ENCODE measurements at regions not wholly inside any gene's neighbourhood (a gene's known extent, or its start where the extent isn't known, plus 50 kb on each side); places are given as distances from the start of the nearest gene placed in this dataset.

DNA sequence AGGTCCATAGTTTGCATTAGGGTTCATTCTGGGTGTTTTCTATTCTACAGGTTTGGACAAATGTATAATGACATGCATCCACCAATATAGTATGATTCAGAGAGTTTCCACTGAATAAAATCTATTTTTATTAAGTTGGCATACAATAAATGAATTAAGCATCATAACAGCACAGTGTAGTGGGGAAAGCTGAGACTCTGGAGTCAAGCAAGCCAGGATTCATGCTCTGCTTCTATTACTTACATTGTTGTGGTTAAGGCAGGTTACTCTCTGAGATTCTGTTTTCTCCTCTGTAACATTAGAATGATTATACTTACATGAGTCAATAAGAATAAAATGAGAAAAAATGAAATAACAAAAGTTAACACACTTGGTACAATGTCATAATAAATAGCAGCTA is 131.3 kb downstream of the SLC30A10 start (continued):
- TF ChIP-seq NRF1 (conservative IDR thresholded peaks at IDR 0.05; ENCODE audit: low read depth, low read length), result no peak

DNA sequence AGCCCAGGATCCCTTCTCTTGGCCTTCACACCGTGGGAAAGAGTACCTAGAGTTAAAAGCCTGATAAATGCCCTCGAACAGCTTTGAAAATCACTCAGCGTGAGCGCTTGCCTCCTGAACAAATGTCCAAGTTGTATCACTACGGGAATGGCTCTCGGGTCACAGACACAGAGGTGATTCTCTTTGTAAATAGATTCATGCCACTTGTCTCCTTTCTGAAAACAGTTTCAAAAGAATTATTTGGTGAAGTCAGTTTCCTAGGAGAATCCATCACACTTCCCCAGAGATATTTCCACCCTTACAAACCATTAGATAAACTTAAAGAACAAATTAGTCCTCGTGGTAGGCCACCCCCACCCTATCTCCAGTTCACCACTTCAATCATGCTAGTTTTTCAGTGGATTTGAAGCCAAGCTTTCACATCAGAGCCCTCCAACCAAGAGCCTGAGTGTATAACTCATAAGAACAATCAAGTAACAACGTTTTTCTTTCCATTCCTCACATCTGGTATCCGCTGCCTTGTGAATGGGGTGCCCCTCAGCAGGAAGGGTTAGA is 132.9 kb downstream of the SLC30A10 start:
- in situ Hi-C loops (cut with MboI) (no loop called here), intact Hi-C loops (cut with micrococcal nuclease; ENCODE audit: unreplicated experiment) (no loop called here)
- no peak overlapping the region for H3K27ac ChIP-seq (ENCODE audit: control insufficient read depth, insufficient read depth)
- H3K4me1 ChIP-seq (ENCODE audit: control insufficient read depth, insufficient read depth, low read length), result peaks cover 3% of the 10 kb centered on the region; the same call in 1 of the 2 replicates
- WGBS (ENCODE audit: insufficient coverage, insufficient replicate concordance, low lambda C conversion rate, missing lambda C conversion rate), result 35% methylated on average over 9 of the region's 9 CpGs
- RAD21 ChIA-PET (ENCODE audit: unreplicated experiment), result no interaction called here
- CTCF ChIA-PET, result no interaction called here
- H3K9ac ChIP-seq (ENCODE audit: control insufficient read depth, insufficient read depth, low read length), result no peak overlapping the region
- no peaks in the 10 kb centered on the region for H3K9me3 ChIP-seq (replicated peaks; ENCODE audit: control insufficient read depth, insufficient read depth, low read length)
- no peak for FAIRE-seq
- H3K4me3 ChIP-seq, result no peak overlapping the region
- H3K36me3 ChIP-seq (ENCODE audit: control insufficient read depth in 2 of 2, insufficient read depth in 2 of 2, low read length in 1 of 2), result no peaks in the 10 kb centered on the region
- SMC1A ChIA-PET (ENCODE audit: uncharacterized antibody, unreplicated experiment), result no interaction called here
- DNase-seq (ENCODE audit: low read depth, low spot score), result no peak
- H3K79me2 ChIP-seq (ENCODE audit: control insufficient read depth, insufficient read depth, low read length), result no peaks in the 10 kb centered on the region
- H2AFZ ChIP-seq (ENCODE audit: control insufficient read depth, low read depth, low read length), result no peak overlapping the region
- H3K4me2 ChIP-seq (ENCODE audit: control insufficient read depth, insufficient read depth), result no peak overlapping the region
- no peaks in the 10 kb centered on the region for H4K20me1 ChIP-seq (ENCODE audit: control insufficient read depth, insufficient read depth)
- POLR2A ChIA-PET, result no interaction called here
- H3K27me3 ChIP-seq (replicated peaks in 1 of 2; ENCODE audit: control insufficient read depth in 2 of 2, insufficient read depth in 2 of 2, low read length in 1 of 2), result no peaks in the 10 kb centered on the region
- no peak for ATAC-seq
- no TSS peak for BruUV-seq (replicated peaks)
- TF ChIP-seq ZNF384 (IDR thresholded peaks at IDR 0.05; ENCODE audit: borderline replicate concordance, low read depth, low read length), result no peak
- no peak for TF ChIP-seq DPF2 (IDR thresholded peaks at IDR 0.05)
- no peak for TF ChIP-seq TAF1 (IDR thresholded peaks at IDR 0.05; ENCODE audit: borderline replicate concordance, low read depth, low read length)
- TF ChIP-seq BRCA1 (IDR thresholded peaks at IDR 0.05; ENCODE audit: low read depth, low read length), result no peak
- TF ChIP-seq, protein P1, sequence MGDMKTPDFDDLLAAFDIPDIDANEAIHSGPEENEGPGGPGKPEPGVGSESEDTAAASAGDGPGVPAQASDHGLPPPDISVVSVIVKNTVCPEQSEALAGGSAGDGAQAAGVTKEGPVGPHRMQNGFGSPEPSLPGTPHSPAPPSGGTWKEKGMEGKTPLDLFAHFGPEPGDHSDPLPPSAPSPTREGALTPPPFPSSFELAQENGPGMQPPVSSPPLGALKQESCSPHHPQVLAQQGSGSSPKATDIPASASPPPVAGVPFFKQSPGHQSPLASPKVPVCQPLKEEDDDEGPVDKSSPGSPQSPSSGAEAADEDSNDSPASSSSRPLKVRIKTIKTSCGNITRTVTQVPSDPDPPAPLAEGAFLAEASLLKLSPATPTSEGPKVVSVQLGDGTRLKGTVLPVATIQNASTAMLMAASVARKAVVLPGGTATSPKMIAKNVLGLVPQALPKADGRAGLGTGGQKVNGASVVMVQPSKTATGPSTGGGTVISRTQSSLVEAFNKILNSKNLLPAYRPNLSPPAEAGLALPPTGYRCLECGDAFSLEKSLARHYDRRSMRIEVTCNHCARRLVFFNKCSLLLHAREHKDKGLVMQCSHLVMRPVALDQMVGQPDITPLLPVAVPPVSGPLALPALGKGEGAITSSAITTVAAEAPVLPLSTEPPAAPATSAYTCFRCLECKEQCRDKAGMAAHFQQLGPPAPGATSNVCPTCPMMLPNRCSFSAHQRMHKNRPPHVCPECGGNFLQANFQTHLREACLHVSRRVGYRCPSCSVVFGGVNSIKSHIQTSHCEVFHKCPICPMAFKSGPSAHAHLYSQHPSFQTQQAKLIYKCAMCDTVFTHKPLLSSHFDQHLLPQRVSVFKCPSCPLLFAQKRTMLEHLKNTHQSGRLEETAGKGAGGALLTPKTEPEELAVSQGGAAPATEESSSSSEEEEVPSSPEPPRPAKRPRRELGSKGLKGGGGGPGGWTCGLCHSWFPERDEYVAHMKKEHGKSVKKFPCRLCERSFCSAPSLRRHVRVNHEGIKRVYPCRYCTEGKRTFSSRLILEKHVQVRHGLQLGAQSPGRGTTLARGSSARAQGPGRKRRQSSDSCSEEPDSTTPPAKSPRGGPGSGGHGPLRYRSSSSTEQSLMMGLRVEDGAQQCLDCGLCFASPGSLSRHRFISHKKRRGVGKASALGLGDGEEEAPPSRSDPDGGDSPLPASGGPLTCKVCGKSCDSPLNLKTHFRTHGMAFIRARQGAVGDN (IDR thresholded peaks at IDR 0.05), result no peak
- TF ChIP-seq SREBF2 (IDR thresholded peaks at IDR 0.05; ENCODE audit: low read length), result no peak
- TF ChIP-seq, protein P2, sequence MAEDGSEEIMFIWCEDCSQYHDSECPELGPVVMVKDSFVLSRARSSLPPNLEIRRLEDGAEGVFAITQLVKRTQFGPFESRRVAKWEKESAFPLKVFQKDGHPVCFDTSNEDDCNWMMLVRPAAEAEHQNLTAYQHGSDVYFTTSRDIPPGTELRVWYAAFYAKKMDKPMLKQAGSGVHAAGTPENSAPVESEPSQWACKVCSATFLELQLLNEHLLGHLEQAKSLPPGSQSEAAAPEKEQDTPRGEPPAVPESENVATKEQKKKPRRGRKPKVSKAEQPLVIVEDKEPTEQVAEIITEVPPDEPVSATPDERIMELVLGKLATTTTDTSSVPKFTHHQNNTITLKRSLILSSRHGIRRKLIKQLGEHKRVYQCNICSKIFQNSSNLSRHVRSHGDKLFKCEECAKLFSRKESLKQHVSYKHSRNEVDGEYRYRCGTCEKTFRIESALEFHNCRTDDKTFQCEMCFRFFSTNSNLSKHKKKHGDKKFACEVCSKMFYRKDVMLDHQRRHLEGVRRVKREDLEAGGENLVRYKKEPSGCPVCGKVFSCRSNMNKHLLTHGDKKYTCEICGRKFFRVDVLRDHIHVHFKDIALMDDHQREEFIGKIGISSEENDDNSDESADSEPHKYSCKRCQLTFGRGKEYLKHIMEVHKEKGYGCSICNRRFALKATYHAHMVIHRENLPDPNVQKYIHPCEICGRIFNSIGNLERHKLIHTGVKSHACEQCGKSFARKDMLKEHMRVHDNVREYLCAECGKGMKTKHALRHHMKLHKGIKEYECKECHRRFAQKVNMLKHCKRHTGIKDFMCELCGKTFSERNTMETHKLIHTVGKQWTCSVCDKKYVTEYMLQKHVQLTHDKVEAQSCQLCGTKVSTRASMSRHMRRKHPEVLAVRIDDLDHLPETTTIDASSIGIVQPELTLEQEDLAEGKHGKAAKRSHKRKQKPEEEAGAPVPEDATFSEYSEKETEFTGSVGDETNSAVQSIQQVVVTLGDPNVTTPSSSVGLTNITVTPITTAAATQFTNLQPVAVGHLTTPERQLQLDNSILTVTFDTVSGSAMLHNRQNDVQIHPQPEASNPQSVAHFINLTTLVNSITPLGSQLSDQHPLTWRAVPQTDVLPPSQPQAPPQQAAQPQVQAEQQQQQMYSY (CRISPR knock-in tag; IDR thresholded peaks at IDR 0.05), result no peak
- no peak for TF ChIP-seq JUNB (IDR thresholded peaks at IDR 0.05)
- TF ChIP-seq GATAD2B (conservative IDR thresholded peaks at IDR 0.05; ENCODE audit: low read depth), result no peak
- no peak for TF ChIP-seq SIX5 (IDR thresholded peaks at IDR 0.05; ENCODE audit: low read depth, low read length, severe bottlenecking)
- TF ChIP-seq PAX5 (IDR thresholded peaks at IDR 0.05; ENCODE audit: borderline replicate concordance, low read depth, low read length), result no peak
- TF ChIP-seq HDGF (IDR thresholded peaks at IDR 0.05), result no peak
- TF ChIP-seq BACH1 (IDR thresholded peaks at IDR 0.05; ENCODE audit: borderline replicate concordance), result no peak
- TF ChIP-seq RB1 (IDR thresholded peaks at IDR 0.05; ENCODE audit: borderline replicate concordance), result no peak
- TF ChIP-seq, protein P3, sequence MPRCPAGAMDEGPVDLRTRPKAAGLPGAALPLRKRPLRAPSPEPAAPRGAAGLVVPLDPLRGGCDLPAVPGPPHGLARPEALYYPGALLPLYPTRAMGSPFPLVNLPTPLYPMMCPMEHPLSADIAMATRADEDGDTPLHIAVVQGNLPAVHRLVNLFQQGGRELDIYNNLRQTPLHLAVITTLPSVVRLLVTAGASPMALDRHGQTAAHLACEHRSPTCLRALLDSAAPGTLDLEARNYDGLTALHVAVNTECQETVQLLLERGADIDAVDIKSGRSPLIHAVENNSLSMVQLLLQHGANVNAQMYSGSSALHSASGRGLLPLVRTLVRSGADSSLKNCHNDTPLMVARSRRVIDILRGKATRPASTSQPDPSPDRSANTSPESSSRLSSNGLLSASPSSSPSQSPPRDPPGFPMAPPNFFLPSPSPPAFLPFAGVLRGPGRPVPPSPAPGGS (IDR thresholded peaks at IDR 0.05; ENCODE audit: borderline replicate concordance, insufficient read depth, low read depth, low read length, poor library complexity, severe bottlenecking), result no peak

Measured in GM12878 (cell line).